OCI-LY7 (cell line): ENCODE measurements at regions not wholly inside any gene's neighbourhood (a gene's known extent, or its start where the extent isn't known, plus 50 kb on each side); places are given as distances from the start of the nearest gene placed in this dataset.

ENCODE experiments used
- BruUV-seq: library from RNA; stranded (reverse); fragments of 400-500 nt; replicated peaks from 2 replicates; lab custom pipeline; 2021; lab: Mats Ljungman, UMichigan
- CTCF ChIA-PET: fragments of 300-600 bp; sonication (Branson Sonifier 250); formaldehyde crosslinking; loops from one replicate; lab custom pipeline; 2022; ENCODE audit warnings: antibody characterized with exemption; ENCODE audit not compliant: unreplicated experiment; lab: Charles Lee
- POLR2A ChIA-PET: fragments of 300-600 bp; sonication (Branson Sonifier 250); formaldehyde crosslinking; loops from one replicate; lab custom pipeline; 2022; ENCODE audit warnings: antibody characterized with exemption; lab: Charles Lee
- DNase-seq: peaks from one replicate; pipeline ENCODE4 v3.0.0-alpha.2; 2015; ENCODE audit warnings: low spot score
- H2AFZ ChIP-seq: fragments of 200-600 bp; sonication (generic), shearing (Covaris generic); 2 replicates; pipeline ENCODE4 v1.6.1; 2014; ENCODE audit warnings: mild to moderate bottlenecking, antibody characterized with exemption, low read length, moderate library complexity
- H3K27ac ChIP-seq: fragments of 200-600 bp; sonication (generic); 2 replicates; pipeline ENCODE4 v1.5.1; 2014; ENCODE audit warnings: mixed run types, low read depth, mild to moderate bottlenecking, moderate library complexity, low read length, inconsistent platforms; ENCODE audit not compliant: poor library complexity, severe bottlenecking
- H3K36me3 ChIP-seq: fragments of 200-600 bp; sonication (generic); 2 replicates; pipeline ENCODE4 v1.6.1; 2014; ENCODE audit warnings: mild to moderate bottlenecking, antibody characterized with exemption, low read length, moderate library complexity, mixed read lengths; ENCODE audit not compliant: insufficient read depth
- H3K4me1 ChIP-seq: fragments of 200-600 bp; sonication (generic); 2 replicates; pipeline ENCODE4 v1.5.1; 2014; ENCODE audit warnings: mild to moderate bottlenecking, low read length; ENCODE audit not compliant: insufficient read depth, poor library complexity, severe bottlenecking
- H3K4me2 ChIP-seq: fragments of 200-600 bp; sonication (generic); 2 replicates; pipeline ENCODE4 v1.6.1; 2014; ENCODE audit warnings: mild to moderate bottlenecking, low read length
- H3K4me3 ChIP-seq: fragments of 200-600 bp; sonication (generic); 2 replicates; pipeline ENCODE4 v1.5.1; 2014; ENCODE audit warnings: mild to moderate bottlenecking, low read depth, low read length; ENCODE audit not compliant: poor library complexity, severe bottlenecking
- H3K79me2 ChIP-seq: fragments of 200-600 bp; sonication (generic); 2 replicates; pipeline ENCODE4 v1.6.1; 2016; ENCODE audit warnings: low read depth, mild to moderate bottlenecking, low read length, moderate library complexity, mixed read lengths; ENCODE audit not compliant: insufficient read depth
- H3K9me2 ChIP-seq: fragments of 200-600 bp; sonication (generic); 2 replicates; pipeline ENCODE4 v1.6.1; 2016; ENCODE audit warnings: mild to moderate bottlenecking, low read length, mixed read lengths; ENCODE audit not compliant: insufficient read depth
- H3K9me3 ChIP-seq: fragments of 200-600 bp; sonication (generic); 2 replicates; pipeline ENCODE4 v1.6.1; 2014; ENCODE audit warnings: mild to moderate bottlenecking, mixed run types, low read length, mixed read lengths
- H4K20me1 ChIP-seq: fragments of 200-600 bp; sonication (generic); 2 replicates; pipeline ENCODE4 v1.6.1; 2014; ENCODE audit warnings: mild to moderate bottlenecking, antibody characterized with exemption, low read length, moderate library complexity, mixed read lengths; ENCODE audit not compliant: insufficient read depth
- EZH2phosphoT487 ChIP-seq: fragments of 200-600 bp; sonication (generic); IDR thresholded peaks from 2 replicates; pipeline ENCODE4 v1.6.1; 2018; ENCODE audit warnings: low read depth, borderline replicate concordance, mild to moderate bottlenecking, mixed run types, antibody characterized with exemption, low read length, moderate library complexity, mixed read lengths
- intact Hi-C: fragments of 100-400 bp; cut with micrococcal nuclease; formaldehyde crosslinking; loops from one replicate; pipeline ENCODE4 v1.10.0; 2022; ENCODE audit not compliant: unreplicated experiment
- TF ChIP-seq, protein P1 (sequence below): fragments of 200-600 bp; sonication (generic); conservative IDR thresholded peaks from 2 replicates; pipeline ENCODE4 v1.5.1; 2014; ENCODE audit warnings: mild to moderate bottlenecking, antibody characterized with exemption, low read length, moderate library complexity, mixed read lengths

- Histone ChIP-seq H3K9me2 (no peaks in the 10 kb centered on the region), H4K20me1 (no peaks in the 10 kb centered on the region), H3K79me2 (no peaks in the 10 kb centered on the region), H3K4me3 (no peak overlapping the region), H3K4me1 (no peaks in the 10 kb centered on the region), H3K36me3 (no peaks in the 10 kb centered on the region), H3K4me2 (no peak overlapping the region), H3K27ac (no peak overlapping the region), H2AFZ (no peak overlapping the region), H3K9me3 (no peaks in the 10 kb centered on the region)
- POLR2A ChIA-PET, result interaction anchor here (0.6 to 2.3 kb wide), 3 partner anchors 8 to 775 kb away, joined by 3 to 10 read pairs (median 6); no protein-coding TSS in a partner anchor
- TF ChIP-seq, protein P1, sequence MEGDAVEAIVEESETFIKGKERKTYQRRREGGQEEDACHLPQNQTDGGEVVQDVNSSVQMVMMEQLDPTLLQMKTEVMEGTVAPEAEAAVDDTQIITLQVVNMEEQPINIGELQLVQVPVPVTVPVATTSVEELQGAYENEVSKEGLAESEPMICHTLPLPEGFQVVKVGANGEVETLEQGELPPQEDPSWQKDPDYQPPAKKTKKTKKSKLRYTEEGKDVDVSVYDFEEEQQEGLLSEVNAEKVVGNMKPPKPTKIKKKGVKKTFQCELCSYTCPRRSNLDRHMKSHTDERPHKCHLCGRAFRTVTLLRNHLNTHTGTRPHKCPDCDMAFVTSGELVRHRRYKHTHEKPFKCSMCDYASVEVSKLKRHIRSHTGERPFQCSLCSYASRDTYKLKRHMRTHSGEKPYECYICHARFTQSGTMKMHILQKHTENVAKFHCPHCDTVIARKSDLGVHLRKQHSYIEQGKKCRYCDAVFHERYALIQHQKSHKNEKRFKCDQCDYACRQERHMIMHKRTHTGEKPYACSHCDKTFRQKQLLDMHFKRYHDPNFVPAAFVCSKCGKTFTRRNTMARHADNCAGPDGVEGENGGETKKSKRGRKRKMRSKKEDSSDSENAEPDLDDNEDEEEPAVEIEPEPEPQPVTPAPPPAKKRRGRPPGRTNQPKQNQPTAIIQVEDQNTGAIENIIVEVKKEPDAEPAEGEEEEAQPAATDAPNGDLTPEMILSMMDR, result no peak
- TF ChIP-seq EZH2phosphoT487, result no peak
- intact Hi-C loops, result no loop called here
- BruUV-seq, result no TSS peak
- DNase-seq, result no peak
- CTCF ChIA-PET, result interaction anchor here (1.4 kb wide), 1 partner anchor 9 kb away, joined by 3 read pairs; no protein-coding TSS in a partner anchor
These were observed 70.6 kb downstream of the CCDC71L start for GRCh38 chr7:106590209-106590816.

- Histone ChIP-seq H3K4me1 (no peaks in the 10 kb centered on the region), H3K9me2 (no peaks in the 10 kb centered on the region), H4K20me1 (no peaks in the 10 kb centered on the region), H3K4me3 (no peak overlapping the region), H3K27ac (no peak overlapping the region), H3K9me3 (no peaks in the 10 kb centered on the region), H3K4me2 (no peak overlapping the region), H3K36me3 (no peaks in the 10 kb centered on the region), H3K79me2 (no peaks in the 10 kb centered on the region), H2AFZ (no peak overlapping the region)
- ChIA-PET CTCF (interaction anchor here (0.8 to 1.4 kb wide), 2 partner anchors 8 to 71 kb away, joined by 3 read pairs; partner anchors contain the start of gene CCDC71L), POLR2A (interaction anchor here (0.6 to 2.3 kb wide), 5 partner anchors 9 to 1330 kb away, joined by 3 to 10 read pairs (median 3); no protein-coding TSS in a partner anchor)
- no peak for TF ChIP-seq EZH2phosphoT487
- TF ChIP-seq, protein P1, result no peak
- intact Hi-C loops, result no loop called here
- DNase-seq, result no peak
- no TSS peak for BruUV-seq
These were observed 71.6 kb downstream of the CCDC71L start for GRCh38 chr7:106589198-106589879.
